GM12878 (cell line): ENCODE measurements at regions not wholly inside any gene's neighbourhood (a gene's known extent, or its start where the extent isn't known, plus 50 kb on each side); places are given as distances from the start of the nearest gene placed in this dataset.

Experiments
- BCL11A ChIP-seq: IDR thresholded peaks from 2 replicates; pipeline ENCODE4 v1.6.1; 2011; ENCODE audit warnings: low read depth, low read length
- BMI1 ChIP-seq: fragments of 450-650 bp; IDR thresholded peaks from 2 replicates; pipeline ENCODE4 v1.6.1; 2016; ENCODE audit warnings: mild to moderate bottlenecking, moderate library complexity, borderline replicate concordance
- CHD2 ChIP-seq: IDR thresholded peaks from 2 replicates; pipeline ENCODE4 v1.6.1; 2011; ENCODE audit warnings: low read depth, low read length, improper control_type of control experiment, borderline replicate concordance
- CREB1 ChIP-seq: IDR thresholded peaks from 2 replicates; pipeline ENCODE4 v1.6.1; 2012; ENCODE audit warnings: low read depth, mild to moderate bottlenecking, inconsistent platforms
- CTCF ChIP-seq, 3 experiments: IDR thresholded peaks in 2 of 3; conservative IDR thresholded peaks in 1 of 3; 2 replicates each; pipeline ENCODE4 v1.5.1; 2011; ENCODE audit warnings: low read depth in 3 of 3, low read length in 3 of 3, mild to moderate bottlenecking in 3 of 3, control low read depth in 2 of 3, moderate library complexity in 2 of 3, inconsistent platforms in 1 of 3, mixed read lengths in 1 of 3; ENCODE audit not compliant: control insufficient read depth in 2 of 3, insufficient read depth in 1 of 3; ENCODE audit errors: extremely low read depth in 1 of 3
- CUX1 ChIP-seq: IDR thresholded peaks from 2 replicates; pipeline ENCODE4 v1.6.1; 2012; ENCODE audit warnings: improper control_type of control experiment, low read depth, low read length; ENCODE audit not compliant: insufficient replicate concordance
- FOXM1 ChIP-seq: IDR thresholded peaks from 2 replicates; pipeline ENCODE4 v1.6.1; 2012; ENCODE audit warnings: low read depth, mild to moderate bottlenecking, inconsistent platforms, low read length, moderate library complexity
- MLLT1 ChIP-seq: fragments of 450-650 bp; IDR thresholded peaks from 2 replicates; pipeline ENCODE4 v1.6.1; 2016; ENCODE audit warnings: mild to moderate bottlenecking
- NBN ChIP-seq: fragments of 450-650 bp; IDR thresholded peaks from 2 replicates; pipeline ENCODE4 v1.6.1; 2016
- NFYB ChIP-seq: IDR thresholded peaks from 2 replicates; pipeline ENCODE4 v1.6.1; 2011; ENCODE audit warnings: low read depth, mild to moderate bottlenecking, low read length, improper control_type of control experiment, moderate library complexity; ENCODE audit not compliant: insufficient read depth
- POLR2A ChIP-seq: IDR thresholded peaks from 2 replicates; pipeline ENCODE4 v1.6.1; 2011; ENCODE audit warnings: low read depth, mild to moderate bottlenecking, low read length
- SP1 ChIP-seq: IDR thresholded peaks from one replicate; pipeline ENCODE4 v1.6.1; 2011; ENCODE audit warnings: low read depth, low read length
- STAT3 ChIP-seq: IDR thresholded peaks from 2 replicates; pipeline ENCODE4 v1.6.1; 2011; ENCODE audit warnings: low read depth, low read length, improper control_type of control experiment
- ZNF24 ChIP-seq: fragments of 450-650 bp; IDR thresholded peaks from 2 replicates; pipeline ENCODE4 v1.6.1; 2017; ENCODE audit warnings: antibody characterized with exemption, mild to moderate bottlenecking

GRCh38 chr21:27265492-27265891 is 298.6 kb upstream of the ADAMTS5 start:
- TF ChIP-seq CHD2 (no peak), CTCF (IDR thresholded peaks at IDR 0.05 in 2 of 3, conservative IDR thresholded peaks at IDR 0.05 in 1 of 3; ENCODE audit: control insufficient read depth in 2 of 3, extremely low read depth in 1 of 3, insufficient read depth in 1 of 3, low read depth in 3 of 3, low read length in 3 of 3) (no peak), CUX1 (no peak), BCL11A (no peak), STAT3 (no peak), NBN (no peak), SP1 (no peak), CREB1 (no peak), BMI1 (no peak), MLLT1 (no peak), NFYB (no peak), POLR2A (no peak), FOXM1 (no peak), ZNF24 (no peak)
